ENCODE measurements at regions not wholly inside any gene's neighbourhood (a gene's known extent, or its start where the extent isn't known, plus 50 kb on each side); places are given as distances from the start of the nearest gene placed in this dataset.

- DNase-seq (no peak), ATAC-seq (no peak)
- H3K27me3 ChIP-seq: no peaks in the 10 kb centered on the region
- no peaks in the 10 kb centered on the region for H3K9me3 ChIP-seq
- TF ChIP-seq CTCF (IDR thresholded peaks at IDR 0.05): no peak
- H3K36me3 ChIP-seq: no peaks in the 10 kb centered on the region
- intact Hi-C loops (cut with DNase I): no loop called here
- H3K27ac ChIP-seq: no peak overlapping the region
- no peaks in the 10 kb centered on the region for H3K4me1 ChIP-seq
- no peak overlapping the region for H3K4me3 ChIP-seq
These were observed 1686.7 kb downstream of the SI start for GRCh38 chr3:163391407-163392181.

- Histone ChIP-seq H3K27me3 (no peaks in the 10 kb centered on the region), H3K27ac (no peak overlapping the region), H3K9me3 (no peaks in the 10 kb centered on the region), H3K4me1 (no peaks in the 10 kb centered on the region), H3K36me3 (no peaks in the 10 kb centered on the region), H3K4me3 (no peak overlapping the region)
- ATAC-seq: no peak
- no peak for TF ChIP-seq CTCF (IDR thresholded peaks at IDR 0.05)
- no peak for DNase-seq
- intact Hi-C loops (cut with DNase I): no loop called here
These were observed 1693.9 kb downstream of the SI start for GRCh38 chr3:163384383-163384782.

GRCh38 chr3:163382183-163382582 is 1696.1 kb downstream of the SI start:
- H3K27me3 ChIP-seq: no peaks in the 10 kb centered on the region
- H3K27ac ChIP-seq: no peak overlapping the region
- TF ChIP-seq CTCF (IDR thresholded peaks at IDR 0.05): no peak
- intact Hi-C loops (cut with DNase I): no loop called here
- no peaks in the 10 kb centered on the region for H3K9me3 ChIP-seq
- H3K4me1 ChIP-seq: no peaks in the 10 kb centered on the region
- ATAC-seq (no peak), DNase-seq (no peak)
- H3K36me3 ChIP-seq: no peaks in the 10 kb centered on the region
- no peak overlapping the region for H3K4me3 ChIP-seq

- DNase-seq: no peak
- ATAC-seq: no peak
These were observed 1710.1 kb downstream of the SI start for GRCh38 chr3:163368168-163368567.

GRCh38 chr3:163364717-163365116 is 1713.6 kb downstream of the SI start:
- Histone ChIP-seq H3K27me3 (no peaks in the 10 kb centered on the region), H3K36me3 (no peaks in the 10 kb centered on the region), H3K4me1 (no peaks in the 10 kb centered on the region), H3K4me3 (no peak overlapping the region), H3K27ac (no peak overlapping the region), H3K9me3 (no peaks in the 10 kb centered on the region)
- DNase-seq (no peak), ATAC-seq (no peak)
- intact Hi-C loops (cut with DNase I): no loop called here
- no peak for TF ChIP-seq CTCF (IDR thresholded peaks at IDR 0.05)

More at GRCh38 chr3:163368168-163368567, 1710.1 kb downstream of the SI start:
- no peak overlapping the region for H3K4me3 ChIP-seq
- no peaks in the 10 kb centered on the region for H3K9me3 ChIP-seq
- intact Hi-C loops (cut with DNase I): no loop called here
- H3K4me1 ChIP-seq: no peaks in the 10 kb centered on the region
- TF ChIP-seq CTCF (IDR thresholded peaks at IDR 0.05): no peak
- no peaks in the 10 kb centered on the region for H3K36me3 ChIP-seq
- H3K27ac ChIP-seq: no peak overlapping the region
- H3K27me3 ChIP-seq: no peaks in the 10 kb centered on the region

Measured in upper lobe of right lung (tissue), 1 donor.